Fibroblast of villous mesenchyme (primary cell): ENCODE measurements at regions not wholly inside any gene's neighbourhood (a gene's known extent, or its start where the extent isn't known, plus 50 kb on each side); places are given as distances from the start of the nearest gene placed in this dataset.

ENCODE experiments used
- DNase-seq: peaks from one replicate; pipeline ENCODE4 v3.0.0-alpha.2; 2010; ENCODE audit warnings: low read depth
- H3K4me3 ChIP-seq: 2 replicates; pipeline ENCODE4 v1.5.1; 2011; ENCODE audit warnings: low read depth, mild to moderate bottlenecking, low read length
- TF ChIP-seq, protein P1 (sequence below): IDR thresholded peaks from 2 replicates; pipeline ENCODE4 v1.5.1; 2012; ENCODE audit warnings: low read depth, mild to moderate bottlenecking, low read length; ENCODE audit not compliant: insufficient read depth

DNA sequence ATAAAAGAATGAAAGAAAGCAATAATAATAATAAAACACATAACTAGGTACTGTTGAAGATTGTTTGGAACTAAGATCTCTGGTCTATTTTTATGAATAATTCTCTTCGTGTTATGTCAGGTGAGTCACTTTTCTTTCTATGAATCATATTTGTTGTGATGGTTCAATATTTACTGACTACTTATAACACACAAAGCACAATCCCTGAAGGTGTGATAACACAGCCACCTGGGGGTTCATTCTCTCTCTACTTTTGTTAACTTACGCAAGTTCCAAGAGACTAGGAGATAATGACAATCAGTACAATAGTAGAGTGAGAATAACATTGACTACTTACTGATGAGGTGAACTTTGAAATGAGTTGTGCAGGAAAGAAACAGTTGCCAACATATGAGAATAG is 149.9 kb downstream of the IBTK start:
- no peak overlapping the region for H3K4me3 ChIP-seq
- DNase-seq: no peak
- TF ChIP-seq, protein P1, sequence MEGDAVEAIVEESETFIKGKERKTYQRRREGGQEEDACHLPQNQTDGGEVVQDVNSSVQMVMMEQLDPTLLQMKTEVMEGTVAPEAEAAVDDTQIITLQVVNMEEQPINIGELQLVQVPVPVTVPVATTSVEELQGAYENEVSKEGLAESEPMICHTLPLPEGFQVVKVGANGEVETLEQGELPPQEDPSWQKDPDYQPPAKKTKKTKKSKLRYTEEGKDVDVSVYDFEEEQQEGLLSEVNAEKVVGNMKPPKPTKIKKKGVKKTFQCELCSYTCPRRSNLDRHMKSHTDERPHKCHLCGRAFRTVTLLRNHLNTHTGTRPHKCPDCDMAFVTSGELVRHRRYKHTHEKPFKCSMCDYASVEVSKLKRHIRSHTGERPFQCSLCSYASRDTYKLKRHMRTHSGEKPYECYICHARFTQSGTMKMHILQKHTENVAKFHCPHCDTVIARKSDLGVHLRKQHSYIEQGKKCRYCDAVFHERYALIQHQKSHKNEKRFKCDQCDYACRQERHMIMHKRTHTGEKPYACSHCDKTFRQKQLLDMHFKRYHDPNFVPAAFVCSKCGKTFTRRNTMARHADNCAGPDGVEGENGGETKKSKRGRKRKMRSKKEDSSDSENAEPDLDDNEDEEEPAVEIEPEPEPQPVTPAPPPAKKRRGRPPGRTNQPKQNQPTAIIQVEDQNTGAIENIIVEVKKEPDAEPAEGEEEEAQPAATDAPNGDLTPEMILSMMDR: no peak

DNA sequence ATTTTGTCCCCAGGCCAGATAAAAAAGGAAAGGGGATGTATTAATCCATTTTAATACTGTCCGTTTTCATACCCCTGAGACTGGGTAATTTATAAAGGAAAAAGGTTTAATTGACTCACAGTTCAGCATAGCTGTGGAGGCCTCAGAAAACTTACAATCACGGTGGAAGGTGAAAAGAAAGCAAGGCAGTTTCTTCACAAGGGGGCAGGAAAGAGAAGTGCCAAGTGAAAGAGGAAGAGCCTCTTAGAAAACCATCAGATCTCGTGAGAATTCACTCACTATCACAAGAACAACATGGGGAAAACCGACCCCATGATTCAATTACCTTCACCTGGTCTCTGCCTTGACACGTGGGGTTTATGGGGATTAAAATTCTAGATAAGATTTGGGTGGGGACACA is 152.5 kb downstream of the IBTK start:
- no peak overlapping the region for H3K4me3 ChIP-seq
- TF ChIP-seq, protein P1: no peak
- DNase-seq: no peak

DNA sequence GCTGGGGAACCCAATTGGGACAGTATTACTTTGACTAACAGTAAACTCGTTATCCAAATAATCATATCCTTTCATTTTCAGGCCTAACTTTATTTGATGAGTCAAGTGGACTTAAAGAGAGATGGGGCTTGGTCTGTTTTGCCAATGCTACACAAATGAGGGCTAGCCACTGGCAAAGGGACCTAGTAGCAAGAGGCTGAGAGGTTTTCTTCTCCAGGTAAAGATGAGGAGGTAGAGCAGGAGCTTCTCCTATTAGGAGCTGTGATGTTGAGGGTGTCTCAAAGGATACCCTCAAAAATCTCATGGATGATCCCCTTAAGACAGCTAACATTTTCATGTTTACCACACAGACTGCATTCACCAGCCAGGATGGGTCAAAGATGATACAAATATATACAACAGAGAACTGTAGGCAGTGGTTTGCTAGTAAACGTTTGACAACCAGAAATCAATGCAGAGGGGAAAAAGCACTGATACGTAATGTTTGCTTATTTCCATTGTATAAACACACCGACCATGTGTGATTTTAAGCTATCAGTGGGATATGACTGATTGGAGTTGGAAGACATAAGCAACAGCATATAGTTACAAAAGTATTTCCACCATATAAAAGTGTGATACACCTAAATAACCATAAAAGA is 153.3 kb downstream of the IBTK start:
- TF ChIP-seq, protein P1: no peak
- no peak for DNase-seq
- H3K4me3 ChIP-seq: no peak overlapping the region

DNA sequence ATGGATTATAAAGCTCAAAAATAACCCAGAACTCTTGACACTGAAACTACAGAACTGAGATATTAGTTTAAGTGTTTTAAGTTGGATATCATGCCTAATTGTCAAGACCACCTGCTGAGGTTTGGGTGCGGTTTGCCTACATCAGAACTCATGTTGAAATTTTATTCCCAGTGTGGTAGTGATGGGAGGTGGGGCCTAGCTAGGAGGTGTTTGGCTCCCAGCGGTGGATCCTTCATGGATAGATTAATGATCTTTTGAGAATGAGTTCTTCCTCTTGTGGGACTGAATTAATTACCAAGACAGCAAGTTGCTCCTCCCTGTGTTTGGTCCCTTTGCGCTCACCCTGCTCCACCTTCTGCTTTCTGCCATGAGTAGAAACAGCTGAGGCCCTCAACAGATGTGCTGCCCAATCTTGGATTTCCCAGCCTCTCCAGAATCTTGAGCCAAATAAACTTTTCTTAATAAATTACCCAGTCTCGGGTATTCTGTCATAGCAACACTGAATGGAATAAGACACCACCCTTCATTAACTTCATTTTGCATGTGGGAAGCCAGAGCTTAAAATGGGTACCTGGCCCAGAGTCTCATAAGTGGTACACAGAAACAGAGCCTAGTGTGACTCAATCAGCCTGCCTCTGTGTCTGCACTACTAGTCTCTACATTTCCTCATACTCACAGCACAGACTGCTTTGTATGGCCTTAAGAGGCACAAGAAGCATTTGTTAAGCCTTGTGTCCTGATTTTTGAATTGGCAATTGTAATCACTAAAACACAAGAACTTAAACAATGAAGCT is 158.4 kb downstream of the IBTK start:
- TF ChIP-seq, protein P1: no peak
- no peak for DNase-seq
- no peak overlapping the region for H3K4me3 ChIP-seq

DNA sequence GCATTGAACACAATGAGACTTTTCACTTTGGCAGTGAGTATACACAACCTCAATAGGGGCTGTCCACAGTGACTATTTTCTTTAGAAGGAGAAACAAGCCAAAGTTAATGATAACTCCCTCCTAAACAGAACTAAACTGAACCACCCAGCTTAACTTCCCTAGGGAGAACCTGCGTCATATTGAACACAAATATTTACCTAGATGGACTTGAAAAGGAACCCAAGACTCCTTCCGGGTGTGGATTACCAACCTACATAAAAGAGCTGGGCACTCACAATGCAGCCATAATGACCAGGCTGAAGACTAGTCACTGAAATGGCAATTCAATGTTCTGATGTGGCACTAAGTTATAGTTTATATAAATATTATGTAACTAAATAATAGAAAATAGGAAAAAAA is 160.6 kb downstream of the IBTK start:
- DNase-seq: no peak
- H3K4me3 ChIP-seq: no peak overlapping the region
- TF ChIP-seq, protein P1: no peak

DNA sequence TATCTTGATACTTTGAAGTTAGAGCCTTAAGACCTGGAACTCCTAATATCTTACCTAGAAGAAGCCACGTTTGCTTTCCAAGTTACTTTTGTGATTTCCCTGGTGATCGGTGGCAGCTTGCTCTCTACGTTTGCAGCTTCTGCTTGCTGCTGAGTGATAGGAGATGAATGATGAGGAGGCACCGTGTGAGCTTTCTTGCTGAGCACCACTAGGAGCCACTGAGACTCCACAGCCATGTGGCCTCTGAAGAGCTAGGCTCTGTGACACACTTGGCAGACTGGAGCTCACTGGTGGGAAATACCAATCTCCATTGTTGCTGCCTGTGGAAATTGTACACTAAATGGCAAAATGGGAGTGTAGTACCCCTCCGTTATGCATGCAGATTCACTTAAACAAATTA is 161.8 kb downstream of the IBTK start:
- H3K4me3 ChIP-seq: no peak overlapping the region
- TF ChIP-seq, protein P1: no peak
- no peak for DNase-seq
